Mammary epithelial cell (primary cell): ENCODE measurements at regions not wholly inside any gene's neighbourhood (a gene's known extent, or its start where the extent isn't known, plus 50 kb on each side); places are given as distances from the start of the nearest gene placed in this dataset.

ENCODE experiments used
- CTCF ChIP-seq, 2 donors: IDR thresholded peaks in 1 of 2; conservative IDR thresholded peaks in 1 of 2; 2 replicates each; pipeline ENCODE4 v1.5.1; 2011 to 2012; ENCODE audit warnings: inconsistent platforms in 2 of 2, low read length in 2 of 2, mild to moderate bottlenecking in 2 of 2, control low read depth in 1 of 2, low read depth in 1 of 2; ENCODE audit not compliant: insufficient read depth in 1 of 2; ENCODE audit errors: extremely low read depth in 1 of 2
- EZH2 ChIP-seq: IDR thresholded peaks from 2 replicates; pipeline ENCODE4 v1.6.1; 2012; ENCODE audit warnings: low read length, inconsistent platforms, borderline replicate concordance

GRCh38 chr11:28659716-28660348 is 551.6 kb downstream of the METTL15 start:
- no peak for TF ChIP-seq CTCF (conservative IDR thresholded peaks at IDR 0.05 in 1 of 2, IDR thresholded peaks at IDR 0.05 in 1 of 2; ENCODE audit: extremely low read depth in 1 of 2, insufficient read depth in 1 of 2, low read depth in 1 of 2, low read length in 2 of 2)
- no peak for TF ChIP-seq EZH2
